NCI-H510A (cell line): ENCODE measurements at regions not wholly inside any gene's neighbourhood (a gene's known extent, or its start where the extent isn't known, plus 50 kb on each side); places are given as distances from the start of the nearest gene placed in this dataset.

Source experiments
- DNase-seq: peaks from one replicate; lab custom pipeline; 2025; lab: John Stamatoyannopoulos, UW

- no peak for DNase-seq
Measured at GRCh38 chr6:137269803-137270202, 50.6 kb upstream of the IFNGR1 start.

- no peak for DNase-seq
Measured at GRCh38 chr6:137269347-137269746, 50.2 kb upstream of the IFNGR1 start.
